ENCODE measurements at regions not wholly inside any gene's neighbourhood (a gene's known extent, or its start where the extent isn't known, plus 50 kb on each side); places are given as distances from the start of the nearest gene placed in this dataset.
A peak's percentile ranks its signal among the peaks of the same experiment; 100 is the strongest.
"Not testable (repeated sequence)": the region's sequence is repeated elsewhere in the genome, so short reads cannot be mapped to it uniquely, and the experiment has no call there.

DNA sequence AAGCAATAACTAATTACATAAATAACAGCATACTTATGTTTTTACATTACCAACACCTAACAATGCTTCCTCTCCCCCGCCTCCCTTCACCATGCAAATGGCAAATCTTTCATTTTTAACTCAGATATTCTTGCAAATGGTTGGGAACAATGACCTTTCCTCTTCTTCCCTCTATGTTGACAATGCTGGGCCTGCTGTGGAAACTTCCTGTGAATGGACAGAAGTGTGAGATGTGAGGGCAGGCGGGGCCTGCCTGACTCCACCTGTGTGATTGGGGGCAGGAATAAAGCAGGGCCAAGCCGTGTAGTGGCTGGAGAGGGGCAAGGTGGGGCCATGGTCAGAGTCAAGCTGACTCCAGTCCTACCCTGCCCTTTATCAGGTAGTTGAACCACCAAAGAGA lies 289.6 kb downstream of the RPS6KC1 start:
- H3K4me3 ChIP-seq (ENCODE audit: low read length): no peak overlapping the region
- DNase-seq (ENCODE audit: low read depth): no peak

GRCh38 chr1:213345621-213346020 lies 294.6 kb downstream of the RPS6KC1 start:
- no peak for DNase-seq (ENCODE audit: low read depth)
- no peaks in the 10 kb centered on the region for H3K9me3 ChIP-seq (ENCODE audit: control insufficient read depth, low read length)
- no peaks in the 10 kb centered on the region for H3K36me3 ChIP-seq (ENCODE audit: control insufficient read depth, insufficient read depth, low read length, severe bottlenecking)
- no peak overlapping the region for H3K4me3 ChIP-seq (ENCODE audit: low read length)
- no peaks in the 10 kb centered on the region for H3K27me3 ChIP-seq (replicated peaks; ENCODE audit: control insufficient read depth, insufficient read depth, low read length)
- H3K9ac ChIP-seq (ENCODE audit: low read length): no peak overlapping the region
- no peaks in the 10 kb centered on the region for H3K4me1 ChIP-seq (ENCODE audit: control insufficient read depth, insufficient read depth, low read length)

More for the DNA sequence above, 289.6 kb downstream of the RPS6KC1 start:
- Histone ChIP-seq H3K4me1 (ENCODE audit: control insufficient read depth, insufficient read depth, low read length) (no peaks in the 10 kb centered on the region), H3K36me3 (ENCODE audit: control insufficient read depth, insufficient read depth, low read length, severe bottlenecking) (no peaks in the 10 kb centered on the region), H3K9me3 (ENCODE audit: control insufficient read depth, low read length) (no peaks in the 10 kb centered on the region), H3K27me3 (replicated peaks; ENCODE audit: control insufficient read depth, insufficient read depth, low read length) (no peaks in the 10 kb centered on the region), H3K9ac (ENCODE audit: low read length) (no peak overlapping the region)

DNA sequence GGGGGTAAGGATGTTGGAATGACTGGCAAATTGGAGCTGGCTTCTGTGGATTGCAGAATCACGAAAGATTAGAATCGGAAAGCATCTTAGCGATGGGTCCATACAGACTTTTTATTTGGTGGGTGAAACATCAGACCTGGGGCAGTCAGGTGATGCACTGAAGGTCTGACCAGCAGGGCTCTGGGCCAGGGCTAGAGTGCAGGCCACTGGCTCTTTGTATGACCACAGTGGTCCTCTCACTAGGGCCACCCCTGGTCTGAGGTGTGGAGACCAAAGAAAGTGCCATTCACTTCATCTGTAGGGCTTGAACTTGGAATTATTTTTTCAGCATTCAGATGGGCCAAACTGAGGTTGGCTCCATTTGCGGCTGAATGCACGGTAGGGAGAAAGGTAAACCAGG lies 306.4 kb downstream of the RPS6KC1 start:
- Histone ChIP-seq H3K4me1 (ENCODE audit: control insufficient read depth, insufficient read depth, low read length) (no peaks in the 10 kb centered on the region), H3K9ac (ENCODE audit: low read length) (no peak overlapping the region), H3K36me3 (ENCODE audit: control insufficient read depth, insufficient read depth, low read length, severe bottlenecking) (no peaks in the 10 kb centered on the region), H3K9me3 (ENCODE audit: control insufficient read depth, low read length) (no peaks in the 10 kb centered on the region), H3K27me3 (replicated peaks; ENCODE audit: control insufficient read depth, insufficient read depth, low read length) (no peaks in the 10 kb centered on the region), H3K4me3 (ENCODE audit: low read length) (no peak overlapping the region)
- no peak for DNase-seq (ENCODE audit: low read depth)

DNA sequence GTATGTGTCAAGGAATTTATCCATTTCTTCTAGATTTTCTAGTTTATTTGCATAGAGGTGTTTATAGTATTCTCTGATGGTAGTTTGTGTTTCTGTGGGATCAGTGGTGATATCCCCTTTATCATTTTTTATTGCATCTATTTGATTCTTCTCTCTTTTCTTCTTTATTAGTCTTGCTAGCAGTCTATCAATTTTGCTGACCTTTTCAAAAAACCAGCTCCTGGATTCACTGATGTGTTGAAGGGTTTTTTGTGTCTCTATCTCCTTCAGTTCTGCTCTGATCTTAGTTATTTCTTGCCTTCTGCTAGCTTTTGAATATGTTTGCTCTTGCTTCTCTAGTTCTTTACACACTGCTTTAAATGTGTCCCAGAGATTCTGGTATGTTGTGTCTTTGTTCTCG lies 307.3 kb downstream of the RPS6KC1 start:
- not testable (repeated sequence) for H3K4me3 ChIP-seq (ENCODE audit: low read length); H3K4me1 ChIP-seq (ENCODE audit: control insufficient read depth, insufficient read depth, low read length); H3K9me3 ChIP-seq (ENCODE audit: control insufficient read depth, low read length); H3K36me3 ChIP-seq (ENCODE audit: control insufficient read depth, insufficient read depth, low read length, severe bottlenecking); DNase-seq (ENCODE audit: low read depth); H3K27me3 ChIP-seq (replicated peaks; ENCODE audit: control insufficient read depth, insufficient read depth, low read length); H3K9ac ChIP-seq (ENCODE audit: low read length)

- no peak overlapping the region for H3K4me3 ChIP-seq (ENCODE audit: low read length)
- H3K4me1 ChIP-seq (ENCODE audit: control insufficient read depth, insufficient read depth, low read length): no peaks in the 10 kb centered on the region
- no peaks in the 10 kb centered on the region for H3K36me3 ChIP-seq (ENCODE audit: control insufficient read depth, insufficient read depth, low read length, severe bottlenecking)
- no peaks in the 10 kb centered on the region for H3K9me3 ChIP-seq (ENCODE audit: control insufficient read depth, low read length)
- DNase-seq (ENCODE audit: low read depth): no peak
- no peaks in the 10 kb centered on the region for H3K27me3 ChIP-seq (replicated peaks; ENCODE audit: control insufficient read depth, insufficient read depth, low read length)
- no peak overlapping the region for H3K9ac ChIP-seq (ENCODE audit: low read length)
These were observed 311.6 kb downstream of the RPS6KC1 start for GRCh38 chr1:213362598-213362997.

DNA sequence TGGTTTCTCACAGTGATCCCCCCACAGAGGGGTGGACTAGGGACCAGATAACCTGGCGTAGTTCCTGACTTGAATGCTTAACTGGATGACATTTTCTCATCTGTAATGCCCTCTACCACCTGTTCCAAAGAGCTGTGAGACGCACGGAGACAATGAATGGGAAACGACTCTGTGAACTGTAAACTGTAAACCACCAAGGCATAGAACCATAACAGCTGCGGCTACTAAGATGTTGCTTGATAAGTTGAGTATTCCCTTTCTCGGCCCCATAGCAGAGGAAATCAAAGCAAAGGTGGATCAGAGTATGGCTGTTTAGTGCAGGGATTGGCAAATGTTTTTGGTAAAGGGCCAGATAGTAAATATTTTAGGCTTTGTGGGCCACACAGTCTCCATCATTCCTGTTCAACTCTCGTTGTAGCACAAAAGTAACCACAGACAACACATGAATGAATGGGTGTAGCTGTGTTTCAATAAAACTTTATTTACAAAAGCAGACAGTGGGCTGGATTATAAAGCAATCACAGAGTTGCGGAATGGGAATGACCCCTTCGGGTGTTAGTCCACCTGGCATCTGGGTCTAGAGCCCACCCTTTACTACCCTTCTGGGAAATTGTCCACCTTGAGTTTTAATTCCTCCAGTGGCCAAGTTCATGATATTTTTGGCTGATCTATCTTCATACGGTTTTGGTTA lies 315.2 kb downstream of the RPS6KC1 start:
- no peaks in the 10 kb centered on the region for H3K27me3 ChIP-seq (replicated peaks; ENCODE audit: control insufficient read depth, insufficient read depth, low read length)
- no peaks in the 10 kb centered on the region for H3K4me1 ChIP-seq (ENCODE audit: control insufficient read depth, insufficient read depth, low read length)
- H3K4me3 ChIP-seq (ENCODE audit: low read length): no peak overlapping the region
- H3K9ac ChIP-seq (ENCODE audit: low read length): no peak overlapping the region
- H3K9me3 ChIP-seq (ENCODE audit: control insufficient read depth, low read length): no peaks in the 10 kb centered on the region
- no peaks in the 10 kb centered on the region for H3K36me3 ChIP-seq (ENCODE audit: control insufficient read depth, insufficient read depth, low read length, severe bottlenecking)
- no peak for DNase-seq (ENCODE audit: low read depth)

DNA sequence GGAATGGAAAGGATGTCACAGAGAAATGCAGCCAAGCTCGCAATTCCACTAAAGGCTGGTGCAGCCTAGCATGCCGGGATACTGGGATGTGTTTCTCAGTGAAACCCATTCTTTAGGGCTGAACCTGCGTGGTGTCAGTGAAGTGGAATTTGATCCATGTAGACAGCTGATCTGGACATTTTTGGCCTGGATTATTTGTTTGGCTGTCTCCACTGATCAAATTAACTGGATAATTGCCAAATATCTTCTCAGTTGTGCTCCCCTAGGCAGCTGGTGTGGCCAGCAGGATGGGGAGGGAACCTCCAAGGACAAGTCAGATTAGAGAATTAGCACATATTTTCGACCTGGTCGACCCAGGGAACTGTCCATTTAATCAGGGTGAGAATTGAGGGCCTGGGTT lies 318.4 kb downstream of the RPS6KC1 start:
- Histone ChIP-seq H3K4me1 (ENCODE audit: control insufficient read depth, insufficient read depth, low read length) (no peaks in the 10 kb centered on the region), H3K36me3 (ENCODE audit: control insufficient read depth, insufficient read depth, low read length, severe bottlenecking) (no peaks in the 10 kb centered on the region), H3K27me3 (replicated peaks; ENCODE audit: control insufficient read depth, insufficient read depth, low read length) (no peaks in the 10 kb centered on the region), H3K9me3 (ENCODE audit: control insufficient read depth, low read length) (no peaks in the 10 kb centered on the region), H3K4me3 (ENCODE audit: low read length) (no peak overlapping the region), H3K9ac (ENCODE audit: low read length) (no peak overlapping the region)
- no peak for DNase-seq (ENCODE audit: low read depth)

DNA sequence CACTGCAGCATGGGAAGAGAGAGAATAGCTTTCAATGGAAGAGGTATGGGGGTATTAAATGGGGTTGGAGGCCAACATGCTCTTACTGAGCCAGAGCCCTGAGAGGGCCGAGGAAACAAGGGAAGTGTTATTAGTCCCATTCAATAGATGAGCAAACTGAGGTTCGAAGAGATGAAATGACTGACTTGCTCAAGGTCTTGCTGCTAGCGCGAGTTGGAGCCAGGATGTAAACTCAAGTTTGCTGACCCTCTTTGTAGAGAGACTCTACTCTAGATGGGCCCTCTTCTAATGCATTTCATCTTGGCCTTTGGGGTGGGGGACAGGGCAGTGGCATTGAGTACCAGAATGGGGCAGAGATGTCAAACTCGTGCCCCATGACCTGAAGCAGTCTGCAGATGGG lies 319.5 kb downstream of the RPS6KC1 start:
- no peaks in the 10 kb centered on the region for H3K36me3 ChIP-seq (ENCODE audit: control insufficient read depth, insufficient read depth, low read length, severe bottlenecking)
- H3K4me3 ChIP-seq (ENCODE audit: low read length): no peak overlapping the region
- no peak for DNase-seq (ENCODE audit: low read depth)
- no peaks in the 10 kb centered on the region for H3K4me1 ChIP-seq (ENCODE audit: control insufficient read depth, insufficient read depth, low read length)
- H3K9ac ChIP-seq (ENCODE audit: low read length): no peak overlapping the region
- H3K9me3 ChIP-seq (ENCODE audit: control insufficient read depth, low read length): no peaks in the 10 kb centered on the region
- no peaks in the 10 kb centered on the region for H3K27me3 ChIP-seq (replicated peaks; ENCODE audit: control insufficient read depth, insufficient read depth, low read length)

DNA sequence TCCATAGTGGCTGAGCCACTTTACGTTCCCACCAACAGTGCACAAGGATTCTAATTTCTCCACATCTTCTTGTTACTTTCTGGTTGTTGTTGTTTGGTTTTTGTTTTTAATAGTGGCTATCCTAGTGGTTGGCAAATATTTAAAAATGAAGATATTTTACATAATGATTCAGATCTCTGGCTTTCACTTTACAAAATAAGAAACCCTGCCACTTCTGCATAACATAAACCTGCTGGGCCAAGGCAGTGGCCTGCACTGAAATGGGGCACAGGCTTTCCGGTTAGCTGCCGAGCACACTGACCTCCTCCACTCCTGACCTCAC lies 320.4 kb downstream of the RPS6KC1 start:
- Histone ChIP-seq H3K36me3 (ENCODE audit: control insufficient read depth, insufficient read depth, low read length, severe bottlenecking) (no peaks in the 10 kb centered on the region), H3K4me1 (ENCODE audit: control insufficient read depth, insufficient read depth, low read length) (no peaks in the 10 kb centered on the region), H3K4me3 (ENCODE audit: low read length) (no peak overlapping the region), H3K9me3 (ENCODE audit: control insufficient read depth, low read length) (no peaks in the 10 kb centered on the region), H3K27me3 (replicated peaks; ENCODE audit: control insufficient read depth, insufficient read depth, low read length) (no peaks in the 10 kb centered on the region), H3K9ac (ENCODE audit: low read length) (no peak overlapping the region)
- DNase-seq (ENCODE audit: low read depth): no peak

DNA sequence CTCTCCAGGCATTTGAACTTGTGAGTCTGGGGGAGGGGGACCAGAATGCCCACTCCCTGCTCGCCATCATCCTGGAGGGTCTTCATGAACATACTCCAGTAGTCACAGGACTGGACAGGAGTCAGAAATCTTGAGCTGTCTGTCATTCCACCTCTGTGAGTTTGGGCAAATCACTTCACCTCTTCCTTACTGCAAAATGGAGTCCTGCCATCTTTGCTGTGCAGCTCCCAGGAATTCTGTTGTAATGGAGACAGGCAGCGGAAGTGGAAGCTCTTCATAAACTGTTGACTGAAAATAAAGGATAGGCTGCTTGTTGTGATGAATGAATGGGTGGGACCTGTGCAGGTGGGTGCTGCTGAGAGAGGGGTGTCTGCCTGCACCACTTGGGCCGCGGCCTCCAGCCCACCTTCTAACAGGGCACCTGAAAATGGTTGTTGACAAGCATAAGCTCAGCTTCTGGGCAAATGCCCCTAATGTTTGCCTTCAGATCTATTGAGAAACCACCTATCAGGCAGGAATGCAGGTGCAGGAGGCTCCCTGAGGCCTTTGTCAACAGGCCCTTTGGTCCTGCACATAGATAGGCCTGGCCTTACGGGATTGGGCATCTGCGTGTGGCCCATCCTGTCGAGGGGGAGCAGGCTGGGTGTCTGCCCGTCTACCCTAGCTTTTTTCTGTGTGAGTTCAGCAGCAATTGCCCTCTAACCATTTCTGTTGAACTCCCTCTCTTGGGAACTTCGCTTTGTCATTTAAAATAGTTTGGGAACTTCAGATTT lies 321.0 kb downstream of the RPS6KC1 start:
- H3K9ac ChIP-seq (ENCODE audit: low read length): no peak overlapping the region
- no peaks in the 10 kb centered on the region for H3K9me3 ChIP-seq (ENCODE audit: control insufficient read depth, low read length)
- no peaks in the 10 kb centered on the region for H3K4me1 ChIP-seq (ENCODE audit: control insufficient read depth, insufficient read depth, low read length)
- H3K4me3 ChIP-seq (ENCODE audit: low read length): no peak overlapping the region
- H3K27me3 ChIP-seq (replicated peaks; ENCODE audit: control insufficient read depth, insufficient read depth, low read length): no peaks in the 10 kb centered on the region
- no peak for DNase-seq (ENCODE audit: low read depth)
- no peaks in the 10 kb centered on the region for H3K36me3 ChIP-seq (ENCODE audit: control insufficient read depth, insufficient read depth, low read length, severe bottlenecking)

- no peak overlapping the region for H3K9ac ChIP-seq (ENCODE audit: low read length)
- no peaks in the 10 kb centered on the region for H3K27me3 ChIP-seq (replicated peaks; ENCODE audit: control insufficient read depth, insufficient read depth, low read length)
- no peaks in the 10 kb centered on the region for H3K4me1 ChIP-seq (ENCODE audit: control insufficient read depth, insufficient read depth, low read length)
- DNase-seq (ENCODE audit: low read depth): peak; percentile 70
- no peak overlapping the region for H3K4me3 ChIP-seq (ENCODE audit: low read length)
- no peaks in the 10 kb centered on the region for H3K9me3 ChIP-seq (ENCODE audit: control insufficient read depth, low read length)
- no peaks in the 10 kb centered on the region for H3K36me3 ChIP-seq (ENCODE audit: control insufficient read depth, insufficient read depth, low read length, severe bottlenecking)
These were observed 323.3 kb downstream of the RPS6KC1 start for GRCh38 chr1:213374369-213374768.

- no peak overlapping the region for H3K9ac ChIP-seq (ENCODE audit: low read length)
- no peaks in the 10 kb centered on the region for H3K4me1 ChIP-seq (ENCODE audit: control insufficient read depth, insufficient read depth, low read length)
- no peaks in the 10 kb centered on the region for H3K27me3 ChIP-seq (replicated peaks; ENCODE audit: control insufficient read depth, insufficient read depth, low read length)
- no peak overlapping the region for H3K4me3 ChIP-seq (ENCODE audit: low read length)
- H3K9me3 ChIP-seq (ENCODE audit: control insufficient read depth, low read length): no peaks in the 10 kb centered on the region
- H3K36me3 ChIP-seq (ENCODE audit: control insufficient read depth, insufficient read depth, low read length, severe bottlenecking): no peaks in the 10 kb centered on the region
- DNase-seq (ENCODE audit: low read depth): no peak
These were observed 324.0 kb downstream of the RPS6KC1 start for GRCh38 chr1:213375002-213375401.

Data from adipocyte (in vitro differentiated cells).